Testis (tissue), 2 donors: ENCODE measurements at regions not wholly inside any gene's neighbourhood (a gene's known extent, or its start where the extent isn't known, plus 50 kb on each side); places are given as distances from the start of the nearest gene placed in this dataset.

Experiments used
- DNase-seq: peaks from one replicate; pipeline ENCODE4 v3.0.0-alpha.2; 2019
- H3K27ac ChIP-seq, 2 donors: fragments of 200-600 bp; sonication (generic); one replicate each; pipeline ENCODE4 v1.5.1; 2019
- H3K27me3 ChIP-seq: fragments of 200-600 bp; sonication (generic); one replicate; pipeline ENCODE4 v1.5.1; 2019
- H3K36me3 ChIP-seq: fragments of 200-600 bp; sonication (generic); one replicate; pipeline ENCODE4 v1.5.1; 2017; ENCODE audit warnings: low read depth; ENCODE audit errors: missing control alignments
- H3K4me1 ChIP-seq: fragments of 200-600 bp; sonication (generic); one replicate; pipeline ENCODE4 v1.5.1; 2019
- H3K4me3 ChIP-seq, 2 donors: fragments of 200-600 bp; sonication (generic); one replicate each; pipeline ENCODE4 v1.5.1; 2017 to 2019
- H3K9me3 ChIP-seq: fragments of 200-600 bp; sonication (generic); one replicate; pipeline ENCODE4 v1.5.1; 2017
- POLR2A ChIP-seq: fragments of 450-650 bp; IDR thresholded peaks from one replicate; pipeline ENCODE4 v1.6.1; 2017; ENCODE audit warnings: antibody characterized with exemption, mild to moderate bottlenecking, moderate library complexity
- WGBS, 2 donors: methylation state at CpG; one replicate each; pipeline ENCODE4 v1.1.5; 2018; 5-methylcytosine and 5-hydroxymethylcytosine counted together
- intact Hi-C: fragments of 100-400 bp; cut with DNase I; formaldehyde crosslinking; loops from one replicate; pipeline ENCODE4 v1.15.1; 2023; ENCODE audit warnings: low total_unique reads
- TF ChIP-seq, protein P1 (sequence below), 3 experiments: fragments of 450-650 bp in 2 of 3; fragments of 200-600 bp in 1 of 3; sonication (generic) in 1 of 3; IDR thresholded peaks; one replicate each; pipeline ENCODE4 v1.5.1; 2016 to 2019; ENCODE audit warnings: antibody characterized with exemption in 3 of 3, mild to moderate bottlenecking in 2 of 3, moderate library complexity in 1 of 3

DNA sequence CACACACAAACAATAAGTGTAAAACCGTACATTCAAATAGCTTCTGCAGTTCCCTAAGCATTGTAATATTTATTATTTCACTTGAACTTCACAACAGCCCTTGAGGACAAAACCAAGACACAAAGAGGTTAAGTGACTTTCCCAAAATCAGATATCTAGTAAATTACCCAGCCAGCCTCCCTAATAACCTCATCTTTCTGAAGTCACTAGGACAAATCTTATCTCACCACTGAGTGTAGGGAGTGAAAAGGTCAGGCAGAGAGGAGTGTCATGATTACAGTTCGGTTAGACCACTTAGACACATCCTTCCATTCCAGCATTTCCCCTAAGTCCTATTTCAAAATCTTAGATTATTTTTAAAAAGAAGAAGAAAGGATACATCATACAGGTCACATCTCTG lies 377.3 kb upstream of the NFIA start:
- TF ChIP-seq POLR2A: no peak
- TF ChIP-seq, protein P1, sequence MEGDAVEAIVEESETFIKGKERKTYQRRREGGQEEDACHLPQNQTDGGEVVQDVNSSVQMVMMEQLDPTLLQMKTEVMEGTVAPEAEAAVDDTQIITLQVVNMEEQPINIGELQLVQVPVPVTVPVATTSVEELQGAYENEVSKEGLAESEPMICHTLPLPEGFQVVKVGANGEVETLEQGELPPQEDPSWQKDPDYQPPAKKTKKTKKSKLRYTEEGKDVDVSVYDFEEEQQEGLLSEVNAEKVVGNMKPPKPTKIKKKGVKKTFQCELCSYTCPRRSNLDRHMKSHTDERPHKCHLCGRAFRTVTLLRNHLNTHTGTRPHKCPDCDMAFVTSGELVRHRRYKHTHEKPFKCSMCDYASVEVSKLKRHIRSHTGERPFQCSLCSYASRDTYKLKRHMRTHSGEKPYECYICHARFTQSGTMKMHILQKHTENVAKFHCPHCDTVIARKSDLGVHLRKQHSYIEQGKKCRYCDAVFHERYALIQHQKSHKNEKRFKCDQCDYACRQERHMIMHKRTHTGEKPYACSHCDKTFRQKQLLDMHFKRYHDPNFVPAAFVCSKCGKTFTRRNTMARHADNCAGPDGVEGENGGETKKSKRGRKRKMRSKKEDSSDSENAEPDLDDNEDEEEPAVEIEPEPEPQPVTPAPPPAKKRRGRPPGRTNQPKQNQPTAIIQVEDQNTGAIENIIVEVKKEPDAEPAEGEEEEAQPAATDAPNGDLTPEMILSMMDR (IDR thresholded peaks at IDR 0.05): no peak
- no peak overlapping the region for H3K27ac ChIP-seq
- intact Hi-C loops: no loop called here
- no peak for DNase-seq
- 70 to 73% methylated on average over 2 of the region's 2 CpGs for WGBS, 2 donors
- no peak overlapping the region for H3K4me3 ChIP-seq
- no peaks in the 10 kb centered on the region for H3K36me3 ChIP-seq
- no peaks in the 10 kb centered on the region for H3K9me3 ChIP-seq
- H3K27me3 ChIP-seq: no peaks in the 10 kb centered on the region
- H3K4me1 ChIP-seq: no peaks in the 10 kb centered on the region

DNA sequence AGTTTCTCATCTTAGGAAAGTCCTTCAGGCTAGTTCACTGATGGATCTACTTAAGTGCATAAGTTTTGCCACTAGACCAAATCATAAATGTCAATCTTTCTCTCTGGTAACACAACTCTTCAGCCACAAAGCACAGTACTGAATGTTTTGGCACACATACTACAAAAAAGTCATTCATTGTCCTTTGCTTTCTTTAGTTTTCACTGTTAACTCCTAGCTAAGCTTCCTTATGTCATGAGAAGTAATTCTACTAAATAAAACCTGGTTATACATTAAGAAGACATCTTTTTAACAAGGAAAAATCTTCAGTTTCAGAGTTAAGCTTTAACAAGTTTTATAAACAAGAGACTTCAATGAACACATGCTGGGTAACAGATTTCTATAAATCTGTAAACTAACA lies 379.2 kb upstream of the NFIA start:
- intact Hi-C loops: no loop called here

DNA sequence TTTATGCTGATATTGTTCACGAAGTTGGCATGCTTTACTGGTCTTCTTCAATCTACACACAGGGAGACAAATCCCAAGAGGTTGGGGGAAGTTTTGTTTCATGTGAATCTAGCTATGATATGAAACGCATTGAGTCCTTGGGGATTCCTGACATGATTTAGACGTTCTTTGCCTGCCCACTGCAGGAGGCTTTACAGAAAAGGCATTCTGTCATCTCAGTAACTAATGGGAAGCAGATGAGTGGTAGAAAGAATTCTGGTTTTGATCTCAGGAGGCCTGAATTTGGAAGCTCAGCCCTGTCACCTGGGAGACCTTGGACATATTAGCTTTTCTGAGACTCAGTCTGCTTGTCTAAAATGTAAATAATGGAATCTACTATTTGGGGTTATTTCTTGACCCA lies 383.0 kb upstream of the NFIA start:
- Histone ChIP-seq H3K27me3 (no peaks in the 10 kb centered on the region), H3K4me1 (no peaks in the 10 kb centered on the region), H3K36me3 (no peaks in the 10 kb centered on the region), H3K27ac (no peak overlapping the region), H3K9me3 (no peaks in the 10 kb centered on the region), H3K4me3 (no peak overlapping the region)
- intact Hi-C loops: no loop called here
- 52 to 63% methylated on average over 3 of the region's 3 CpGs for WGBS, 2 donors
- no peak for DNase-seq
- TF ChIP-seq, protein P1 (IDR thresholded peaks at IDR 0.05): no peak
- TF ChIP-seq POLR2A: no peak

More for the DNA sequence above, 379.2 kb upstream of the NFIA start:
- Histone ChIP-seq H3K36me3 (no peaks in the 10 kb centered on the region), H3K9me3 (no peaks in the 10 kb centered on the region), H3K4me3 (no peak overlapping the region), H3K27me3 (no peaks in the 10 kb centered on the region), H3K27ac (no peak overlapping the region), H3K4me1 (no peaks in the 10 kb centered on the region)
- TF ChIP-seq, protein P1 (IDR thresholded peaks at IDR 0.05): no peak
- no peak for TF ChIP-seq POLR2A
- DNase-seq: no peak

GRCh38 chr1:60697204-60697994 lies 385.0 kb upstream of the NFIA start:
- no peaks in the 10 kb centered on the region for H3K36me3 ChIP-seq
- no peaks in the 10 kb centered on the region for H3K9me3 ChIP-seq
- H3K4me1 ChIP-seq: no peaks in the 10 kb centered on the region
- no peak overlapping the region for H3K27ac ChIP-seq
- TF ChIP-seq, protein P1 (IDR thresholded peaks at IDR 0.05): no peak
- no peak for TF ChIP-seq POLR2A
- no peak for DNase-seq
- 63 to 64% methylated on average over 4 of the region's 4 CpGs for WGBS, 2 donors
- no peaks in the 10 kb centered on the region for H3K27me3 ChIP-seq
- intact Hi-C loops: no loop called here
- H3K4me3 ChIP-seq: no peak overlapping the region

- Histone ChIP-seq H3K27me3 (no peaks in the 10 kb centered on the region), H3K4me3 (no peak overlapping the region), H3K27ac (no peak overlapping the region), H3K4me1 (no peaks in the 10 kb centered on the region), H3K36me3 (no peaks in the 10 kb centered on the region), H3K9me3 (no peaks in the 10 kb centered on the region)
- 81 to 91% methylated on average over 1 of the region's 1 CpG for WGBS, 2 donors
- intact Hi-C loops: no loop called here
- TF ChIP-seq, protein P1 (IDR thresholded peaks at IDR 0.05): no peak
- TF ChIP-seq POLR2A: no peak
- DNase-seq: no peak
Measured at GRCh38 chr1:60696512-60696911, 385.8 kb upstream of the NFIA start.
